GM23338 (cell line): ENCODE measurements at regions not wholly inside any gene's neighbourhood (a gene's known extent, or its start where the extent isn't known, plus 50 kb on each side); places are given as distances from the start of the nearest gene placed in this dataset.

Experiments used
- ATAC-seq: fragments of 200-7000 bp; cut with Tn5 transposase; 3 replicates; pipeline ENCODE4 v1.9.1; 2020
- DNase-seq: peaks from one replicate; pipeline ENCODE4 v3.0.0-alpha.2; 2015; ENCODE audit warnings: low spot score
- H2AFZ ChIP-seq: fragments of 200-600 bp; sonication (generic); 2 replicates; pipeline ENCODE4 v1.8.0; 2016; ENCODE audit warnings: antibody characterized with exemption, mild to moderate bottlenecking, moderate library complexity
- H3F3A ChIP-seq: fragments of 200-600 bp; sonication (generic); replicated peaks from 2 replicates; pipeline ENCODE4 v1.8.0; 2017; ENCODE audit warnings: antibody characterized with exemption, mixed run types, low read depth
- H3K27ac ChIP-seq: fragments of 200-600 bp; sonication (generic); 2 replicates; pipeline ENCODE4 v1.6.1; 2016; ENCODE audit warnings: low read depth
- H3K27me3 ChIP-seq: fragments of 200-600 bp; sonication (generic); 2 replicates; pipeline ENCODE4 v1.8.0; 2016; ENCODE audit warnings: mild to moderate bottlenecking, mixed run types, moderate library complexity; ENCODE audit not compliant: insufficient read depth
- H3K36me3 ChIP-seq: fragments of 200-600 bp; sonication (generic); 2 replicates; pipeline ENCODE4 v1.8.0; 2016; ENCODE audit warnings: mild to moderate bottlenecking; ENCODE audit not compliant: insufficient read depth
- H3K4me1 ChIP-seq: fragments of 200-600 bp; sonication (generic); 2 replicates; pipeline ENCODE4 v1.8.0; 2016; ENCODE audit warnings: mild to moderate bottlenecking, moderate library complexity; ENCODE audit not compliant: insufficient read depth
- H3K4me2 ChIP-seq: fragments of 200-600 bp; sonication (generic); 2 replicates; pipeline ENCODE4 v1.7.1; 2017; ENCODE audit warnings: mixed run types
- H3K4me3 ChIP-seq: fragments of 200-600 bp; sonication (generic); 2 replicates; pipeline ENCODE4 v1.6.1; 2016; ENCODE audit warnings: mixed run types
- H3K79me2 ChIP-seq: fragments of 200-600 bp; sonication (generic); replicated peaks from 2 replicates; pipeline ENCODE4 v1.8.0; 2017; ENCODE audit warnings: mild to moderate bottlenecking; ENCODE audit not compliant: insufficient read depth
- H3K9me2 ChIP-seq: fragments of 200-600 bp; sonication (generic); 2 replicates; pipeline ENCODE4 v1.8.0; 2017; ENCODE audit not compliant: insufficient read depth
- H4K20me1 ChIP-seq: fragments of 200-600 bp; sonication (generic); replicated peaks from 2 replicates; pipeline ENCODE4 v1.8.0; 2017; ENCODE audit warnings: mild to moderate bottlenecking; ENCODE audit not compliant: insufficient read depth
- H3K27ac Mint-ChIP-seq: 2 replicates; pipeline ENCODE4 v1.8.0; 2020; ENCODE audit warnings: inconsistent platforms, mild to moderate bottlenecking, moderate library complexity, mixed read lengths
- H3K27me3 Mint-ChIP-seq: 3 replicates; pipeline ENCODE4 v1.8.0; 2022; ENCODE audit warnings: low read depth, mild to moderate bottlenecking, moderate library complexity, mixed read lengths, inconsistent platforms; ENCODE audit not compliant: insufficient read depth, poor library complexity
- H3K36me3 Mint-ChIP-seq: 3 replicates; pipeline ENCODE4 v1.8.0; 2021; ENCODE audit warnings: low read depth, mild to moderate bottlenecking, inconsistent platforms, moderate library complexity, mixed read lengths
- H3K4me1 Mint-ChIP-seq: 3 replicates; pipeline ENCODE4 v1.8.0; 2020; ENCODE audit warnings: mild to moderate bottlenecking, inconsistent platforms, mixed read lengths
- H3K4me3 Mint-ChIP-seq: 3 replicates; pipeline ENCODE4 v1.8.0; 2021; ENCODE audit warnings: moderate library complexity, mild to moderate bottlenecking, inconsistent platforms, mixed read lengths
- H3K9me3 Mint-ChIP-seq: 3 replicates; pipeline ENCODE4 v1.8.0; 2020; ENCODE audit warnings: moderate library complexity, mild to moderate bottlenecking, inconsistent platforms, mixed read lengths
- CREB1 ChIP-seq: fragments of 250-450 bp; sonication (Bioruptor Pico); IDR thresholded peaks from 2 replicates; pipeline ENCODE4 v1.5.0; 2020; ENCODE audit warnings: low read depth, mild to moderate bottlenecking, moderate library complexity
- EZH2 ChIP-seq: fragments of 200-600 bp; sonication (generic); IDR thresholded peaks from one replicate; pipeline ENCODE4 v1.8.0; 2017; ENCODE audit warnings: antibody characterized with exemption, mild to moderate bottlenecking, low read depth; ENCODE audit not compliant: unreplicated experiment
- EZH2phosphoT487 ChIP-seq: fragments of 200-600 bp; sonication (generic); IDR thresholded peaks from one replicate; pipeline ENCODE4 v1.8.1; 2018; ENCODE audit warnings: antibody characterized with exemption; ENCODE audit not compliant: unreplicated experiment
- JUNB ChIP-seq: IDR thresholded peaks from one replicate; pipeline ENCODE4 v1.6.1; 2016; ENCODE audit warnings: antibody characterized with exemption; ENCODE audit not compliant: unreplicated experiment
- NANOG ChIP-seq: IDR thresholded peaks from 2 replicates; pipeline ENCODE4 v1.6.1; 2016; ENCODE audit warnings: antibody characterized with exemption, borderline replicate concordance
- STAT1 ChIP-seq: IDR thresholded peaks from one replicate; pipeline ENCODE4 v1.6.1; 2016; ENCODE audit warnings: antibody characterized with exemption; ENCODE audit not compliant: unreplicated experiment
- ZNF114 ChIP-seq: fragments of 250-450 bp; sonication (Bioruptor Pico); IDR thresholded peaks from 2 replicates; pipeline ENCODE4 v1.5.0; 2020; ENCODE audit warnings: mild to moderate bottlenecking, moderate library complexity
- TF ChIP-seq, protein P1 (sequence below), 2 experiments: fragments of 200-600 bp in 1 of 2; sonication (generic) in 1 of 2; conservative IDR thresholded peaks; 2 replicates each; pipeline versions ENCODE4 v1.5.1 to v1.6.1; 2016 to 2017; ENCODE audit warnings: antibody characterized with exemption in 2 of 2, low read depth in 2 of 2, mild to moderate bottlenecking in 2 of 2, moderate library complexity in 1 of 2
- TF ChIP-seq, protein P2 (sequence below): IDR thresholded peaks from one replicate; pipeline ENCODE4 v1.6.1; 2018; ENCODE audit warnings: antibody characterized with exemption; ENCODE audit not compliant: unreplicated experiment
- TF ChIP-seq, protein P3 (sequence below): IDR thresholded peaks from 2 replicates; pipeline ENCODE4 v1.6.1; 2016; ENCODE audit warnings: antibody characterized with exemption

DNA sequence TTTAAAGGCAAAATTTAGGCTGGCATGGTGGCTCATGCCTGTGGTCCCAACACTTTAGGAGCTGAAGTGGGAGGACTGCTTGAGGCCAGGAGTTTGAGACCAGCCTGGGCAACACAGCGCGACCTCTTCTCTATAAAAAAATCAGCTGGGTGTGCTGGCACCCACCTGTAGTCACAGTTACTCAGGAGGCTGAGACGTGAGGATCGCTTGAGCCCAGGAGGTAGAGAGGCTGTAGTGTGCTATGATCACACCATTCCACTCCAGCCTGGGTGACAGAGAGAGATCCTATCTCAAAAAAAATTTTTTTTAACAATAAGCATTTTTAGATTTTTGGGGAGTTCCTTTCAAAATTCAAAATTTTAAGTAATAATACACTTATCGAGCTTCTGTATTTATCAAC lies 63.3 kb downstream of the SPATA31C2 start:
- Histone ChIP-seq H3K27ac (no peak overlapping the region), H3K9me2 (no peaks in the 10 kb centered on the region), H3K4me1 (peaks cover 36% of the 10 kb centered on the region), H3K79me2 (no peaks in the 10 kb centered on the region), H3F3A (no peaks in the 10 kb centered on the region), H3K27me3 (peaks cover 34% of the 10 kb centered on the region), H3K4me3 (no peak overlapping the region), H3K4me2 (no peak overlapping the region), H2AFZ (no peak overlapping the region), H4K20me1 (no peaks in the 10 kb centered on the region), H3K36me3 (no peaks in the 10 kb centered on the region)
- ATAC-seq (no peak), DNase-seq (no peak)
- H3K4me1 Mint-ChIP-seq, result peaks cover 26% of the 10 kb centered on the region
- TF ChIP-seq EZH2 (no peak), CREB1 (CRISPR knock-in tag) (no peak), NANOG (no peak), ZNF114 (no peak), STAT1 (no peak)
- peaks cover 4% of the 10 kb centered on the region; the same call in 2 of the 3 replicates for H3K9me3 Mint-ChIP-seq
- no peaks in the 10 kb centered on the region; the same call in 2 of the 3 replicates for H3K36me3 Mint-ChIP-seq
- H3K4me3 Mint-ChIP-seq, result no peak overlapping the region
- peaks cover 26% of the 10 kb centered on the region for H3K27me3 Mint-ChIP-seq
- H3K27ac Mint-ChIP-seq, result no peak overlapping the region

DNA sequence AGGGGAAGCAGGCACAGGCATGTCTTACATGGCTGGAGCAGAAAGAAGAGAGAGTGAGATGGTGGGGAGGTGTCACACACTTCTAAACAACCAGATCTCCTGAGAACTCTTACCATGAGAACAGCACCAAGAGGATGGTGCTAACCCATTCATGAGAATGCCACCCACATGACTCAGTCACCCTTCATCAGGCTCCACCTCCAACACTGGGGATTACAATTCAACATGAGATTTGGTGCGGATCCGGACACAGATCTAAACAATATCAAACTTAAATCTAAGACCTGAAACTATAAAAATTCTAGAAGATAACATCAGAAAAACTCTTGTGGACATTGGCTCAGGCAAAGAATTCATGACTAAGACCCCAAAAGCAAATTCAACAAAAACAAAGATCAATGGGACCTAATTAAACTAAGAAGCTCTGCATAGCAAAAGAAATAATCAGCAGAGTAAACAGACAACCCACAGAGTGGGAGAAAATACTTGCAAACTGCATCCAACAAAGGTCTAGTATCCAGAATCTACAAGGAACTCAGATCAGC lies 65.4 kb downstream of the SPATA31C2 start:
- Histone ChIP-seq H3K4me2 (no peak overlapping the region), H3K79me2 (no peaks in the 10 kb centered on the region), H3K27ac (no peak overlapping the region), H4K20me1 (no peaks in the 10 kb centered on the region), H3K9me2 (no peaks in the 10 kb centered on the region), H3K27me3 (peaks cover 31% of the 10 kb centered on the region), H2AFZ (no peak overlapping the region), H3K4me1 (peaks cover 36% of the 10 kb centered on the region), H3K4me3 (no peak overlapping the region), H3F3A (no peaks in the 10 kb centered on the region), H3K36me3 (no peaks in the 10 kb centered on the region)
- DNase-seq, result no peak
- Mint-ChIP-seq H3K27me3 (peaks cover 28% of the 10 kb centered on the region), H3K36me3 (no peaks in the 10 kb centered on the region; the same call in 2 of the 3 replicates), H3K4me3 (no peak overlapping the region), H3K27ac (no peak overlapping the region), H3K9me3 (peaks cover 4% of the 10 kb centered on the region; the same call in 2 of the 3 replicates), H3K4me1 (peaks cover 31% of the 10 kb centered on the region)
- ATAC-seq, result no peak
- no peak for TF ChIP-seq EZH2phosphoT487
- TF ChIP-seq, protein P1, sequence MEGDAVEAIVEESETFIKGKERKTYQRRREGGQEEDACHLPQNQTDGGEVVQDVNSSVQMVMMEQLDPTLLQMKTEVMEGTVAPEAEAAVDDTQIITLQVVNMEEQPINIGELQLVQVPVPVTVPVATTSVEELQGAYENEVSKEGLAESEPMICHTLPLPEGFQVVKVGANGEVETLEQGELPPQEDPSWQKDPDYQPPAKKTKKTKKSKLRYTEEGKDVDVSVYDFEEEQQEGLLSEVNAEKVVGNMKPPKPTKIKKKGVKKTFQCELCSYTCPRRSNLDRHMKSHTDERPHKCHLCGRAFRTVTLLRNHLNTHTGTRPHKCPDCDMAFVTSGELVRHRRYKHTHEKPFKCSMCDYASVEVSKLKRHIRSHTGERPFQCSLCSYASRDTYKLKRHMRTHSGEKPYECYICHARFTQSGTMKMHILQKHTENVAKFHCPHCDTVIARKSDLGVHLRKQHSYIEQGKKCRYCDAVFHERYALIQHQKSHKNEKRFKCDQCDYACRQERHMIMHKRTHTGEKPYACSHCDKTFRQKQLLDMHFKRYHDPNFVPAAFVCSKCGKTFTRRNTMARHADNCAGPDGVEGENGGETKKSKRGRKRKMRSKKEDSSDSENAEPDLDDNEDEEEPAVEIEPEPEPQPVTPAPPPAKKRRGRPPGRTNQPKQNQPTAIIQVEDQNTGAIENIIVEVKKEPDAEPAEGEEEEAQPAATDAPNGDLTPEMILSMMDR (conservative IDR thresholded peaks at IDR 0.05; ENCODE audit: low read depth in 2 of 2), result no peak
- no peak for TF ChIP-seq STAT1
- no peak for TF ChIP-seq ZNF114
- no peak for TF ChIP-seq NANOG
- no peak for TF ChIP-seq JUNB
- no peak for TF ChIP-seq CREB1 (CRISPR knock-in tag)
- no peak for TF ChIP-seq EZH2
- TF ChIP-seq, protein P2, sequence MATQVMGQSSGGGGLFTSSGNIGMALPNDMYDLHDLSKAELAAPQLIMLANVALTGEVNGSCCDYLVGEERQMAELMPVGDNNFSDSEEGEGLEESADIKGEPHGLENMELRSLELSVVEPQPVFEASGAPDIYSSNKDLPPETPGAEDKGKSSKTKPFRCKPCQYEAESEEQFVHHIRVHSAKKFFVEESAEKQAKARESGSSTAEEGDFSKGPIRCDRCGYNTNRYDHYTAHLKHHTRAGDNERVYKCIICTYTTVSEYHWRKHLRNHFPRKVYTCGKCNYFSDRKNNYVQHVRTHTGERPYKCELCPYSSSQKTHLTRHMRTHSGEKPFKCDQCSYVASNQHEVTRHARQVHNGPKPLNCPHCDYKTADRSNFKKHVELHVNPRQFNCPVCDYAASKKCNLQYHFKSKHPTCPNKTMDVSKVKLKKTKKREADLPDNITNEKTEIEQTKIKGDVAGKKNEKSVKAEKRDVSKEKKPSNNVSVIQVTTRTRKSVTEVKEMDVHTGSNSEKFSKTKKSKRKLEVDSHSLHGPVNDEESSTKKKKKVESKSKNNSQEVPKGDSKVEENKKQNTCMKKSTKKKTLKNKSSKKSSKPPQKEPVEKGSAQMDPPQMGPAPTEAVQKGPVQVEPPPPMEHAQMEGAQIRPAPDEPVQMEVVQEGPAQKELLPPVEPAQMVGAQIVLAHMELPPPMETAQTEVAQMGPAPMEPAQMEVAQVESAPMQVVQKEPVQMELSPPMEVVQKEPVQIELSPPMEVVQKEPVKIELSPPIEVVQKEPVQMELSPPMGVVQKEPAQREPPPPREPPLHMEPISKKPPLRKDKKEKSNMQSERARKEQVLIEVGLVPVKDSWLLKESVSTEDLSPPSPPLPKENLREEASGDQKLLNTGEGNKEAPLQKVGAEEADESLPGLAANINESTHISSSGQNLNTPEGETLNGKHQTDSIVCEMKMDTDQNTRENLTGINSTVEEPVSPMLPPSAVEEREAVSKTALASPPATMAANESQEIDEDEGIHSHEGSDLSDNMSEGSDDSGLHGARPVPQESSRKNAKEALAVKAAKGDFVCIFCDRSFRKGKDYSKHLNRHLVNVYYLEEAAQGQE, result no peak
- TF ChIP-seq, protein P3, sequence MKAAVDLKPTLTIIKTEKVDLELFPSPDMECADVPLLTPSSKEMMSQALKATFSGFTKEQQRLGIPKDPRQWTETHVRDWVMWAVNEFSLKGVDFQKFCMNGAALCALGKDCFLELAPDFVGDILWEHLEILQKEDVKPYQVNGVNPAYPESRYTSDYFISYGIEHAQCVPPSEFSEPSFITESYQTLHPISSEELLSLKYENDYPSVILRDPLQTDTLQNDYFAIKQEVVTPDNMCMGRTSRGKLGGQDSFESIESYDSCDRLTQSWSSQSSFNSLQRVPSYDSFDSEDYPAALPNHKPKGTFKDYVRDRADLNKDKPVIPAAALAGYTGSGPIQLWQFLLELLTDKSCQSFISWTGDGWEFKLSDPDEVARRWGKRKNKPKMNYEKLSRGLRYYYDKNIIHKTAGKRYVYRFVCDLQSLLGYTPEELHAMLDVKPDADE, result no peak
